SK-N-MC (cell line): ENCODE measurements at regions not wholly inside any gene's neighbourhood (a gene's known extent, or its start where the extent isn't known, plus 50 kb on each side); places are given as distances from the start of the nearest gene placed in this dataset.
A peak's percentile ranks its signal among the peaks of the same experiment; 100 is the strongest.

Experiments
- DNase-seq: peaks from one replicate; pipeline ENCODE4 v3.0.0-alpha.2; 2011; ENCODE audit warnings: low read depth, low spot score
- H3K27ac ChIP-seq: fragments of 200-600 bp; sonication (generic); 2 replicates; pipeline ENCODE4 v1.5.1; 2016; ENCODE audit warnings: mixed run types
- H3K36me3 ChIP-seq: fragments of 200-600 bp; sonication (generic); 2 replicates; pipeline ENCODE4 v1.6.1; 2017; ENCODE audit warnings: antibody characterized with exemption, low read length, mixed read lengths; ENCODE audit not compliant: insufficient read depth
- H3K4me3 ChIP-seq: fragments of 200-600 bp; sonication (generic); 2 replicates; pipeline ENCODE4 v1.5.1; 2016
- H3K9ac ChIP-seq: fragments of 200-600 bp; sonication (generic); 2 replicates; pipeline ENCODE4 v1.8.0; 2017; ENCODE audit warnings: mixed run types, mixed read lengths; ENCODE audit not compliant: insufficient read length
- H3K9me3 ChIP-seq: fragments of 200-600 bp; sonication (generic); 2 replicates; pipeline ENCODE4 v1.6.1; 2017; ENCODE audit warnings: low read depth, mild to moderate bottlenecking, antibody characterized with exemption, low read length, moderate library complexity, mixed read lengths
- EZH2 ChIP-seq: fragments of 200-600 bp; sonication (generic); IDR thresholded peaks from one replicate; pipeline ENCODE4 v1.6.1; 2017; ENCODE audit warnings: antibody characterized with exemption
- FOXP2 ChIP-seq: optimal IDR thresholded peaks from 2 replicates; pipeline ENCODE3; 2011; ENCODE audit warnings: mild to moderate bottlenecking, moderate library complexity; ENCODE audit not compliant: insufficient read depth; ENCODE audit errors: extremely low read length, control extremely low read depth
- POLR2AphosphoS5 ChIP-seq: IDR thresholded peaks from 2 replicates; pipeline ENCODE4 v1.6.1; 2012; ENCODE audit warnings: mild to moderate bottlenecking, low read depth, low read length, borderline replicate concordance

GRCh38 chr5:19172926-19173470 is 815.0 kb downstream of the CDH18 start:
- Histone ChIP-seq H3K4me3 (no peak overlapping the region), H3K36me3 (no peaks in the 10 kb centered on the region), H3K9me3 (no peaks in the 10 kb centered on the region), H3K27ac (no peak overlapping the region), H3K9ac (no peak overlapping the region)
- TF ChIP-seq EZH2 (no peak), POLR2AphosphoS5 (no peak), FOXP2 (no peak)
- no peak for DNase-seq

- no peak overlapping the region for H3K9ac ChIP-seq
- TF ChIP-seq POLR2AphosphoS5, result no peak
- TF ChIP-seq FOXP2, result no peak
- TF ChIP-seq EZH2, result no peak
- H3K4me3 ChIP-seq, result no peak overlapping the region
- H3K9me3 ChIP-seq, result no peaks in the 10 kb centered on the region
- H3K27ac ChIP-seq, result no peak overlapping the region
- no peak for DNase-seq
- H3K36me3 ChIP-seq, result no peaks in the 10 kb centered on the region
Measured at GRCh38 chr5:19175776-19176570, 812.0 kb downstream of the CDH18 start.

GRCh38 chr5:19179571-19179970 is 808.4 kb downstream of the CDH18 start:
- Histone ChIP-seq H3K9me3 (no peaks in the 10 kb centered on the region), H3K9ac (peak overlapping the region; percentile 15), H3K27ac (peak overlapping the region; percentile 64; the same call in 1 of the 2 replicates), H3K4me3 (no peak overlapping the region; the same call in 1 of the 2 replicates), H3K36me3 (no peaks in the 10 kb centered on the region)
- no peak for DNase-seq
- TF ChIP-seq EZH2 (no peak), FOXP2 (no peak), POLR2AphosphoS5 (no peak)

DNA sequence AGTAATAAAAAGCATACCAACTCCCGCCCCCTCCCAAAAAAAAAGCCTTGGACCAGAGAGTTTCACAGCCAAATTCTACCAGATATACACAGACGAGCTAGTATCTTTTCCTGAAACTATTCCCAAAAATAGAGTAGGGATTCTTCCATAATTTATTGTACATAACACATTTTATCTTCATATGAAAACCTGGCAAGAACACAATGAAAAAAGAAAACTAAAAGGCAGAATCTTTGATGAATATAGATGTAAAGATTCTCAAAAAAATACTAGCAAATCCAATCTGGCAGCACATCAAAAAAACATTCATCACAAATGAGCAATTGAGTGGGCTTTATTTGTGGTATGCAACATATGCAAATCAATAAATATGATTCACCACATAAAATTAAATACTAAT is 798.8 kb downstream of the CDH18 start:
- no peak overlapping the region for H3K27ac ChIP-seq
- no peak for TF ChIP-seq FOXP2
- no peak for TF ChIP-seq EZH2
- no peak for TF ChIP-seq POLR2AphosphoS5
- H3K4me3 ChIP-seq, result no peak overlapping the region
- DNase-seq, result no peak
- no peak overlapping the region for H3K9ac ChIP-seq
- H3K36me3 ChIP-seq, result no peaks in the 10 kb centered on the region
- no peaks in the 10 kb centered on the region for H3K9me3 ChIP-seq

- TF ChIP-seq FOXP2 (no peak), EZH2 (no peak), POLR2AphosphoS5 (no peak)
- no peaks in the 10 kb centered on the region for H3K36me3 ChIP-seq
- H3K9me3 ChIP-seq, result no peaks in the 10 kb centered on the region
- H3K9ac ChIP-seq, result no peak overlapping the region
- no peak overlapping the region for H3K27ac ChIP-seq
- no peak overlapping the region for H3K4me3 ChIP-seq
- DNase-seq, result no peak
Measured at GRCh38 chr5:19193631-19194030, 794.4 kb downstream of the CDH18 start.

DNA sequence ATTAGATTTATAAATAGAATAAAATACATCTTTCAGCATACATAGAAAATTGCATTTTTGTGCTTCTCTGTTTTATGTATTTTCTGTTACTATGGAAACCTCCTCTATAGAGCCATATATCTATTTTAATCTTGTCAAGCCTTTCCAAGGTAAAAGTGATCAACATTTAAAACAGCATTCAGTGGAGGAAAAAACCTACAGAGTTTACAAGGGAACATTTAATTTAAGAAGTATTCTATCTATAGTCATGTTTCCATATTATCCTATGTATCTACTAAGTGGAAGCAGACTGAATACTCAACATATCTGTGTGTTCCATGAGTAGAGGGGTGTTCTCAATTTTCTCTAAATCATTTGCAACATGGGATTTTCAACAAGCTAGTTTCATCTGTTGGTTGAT is 791.4 kb downstream of the CDH18 start:
- TF ChIP-seq POLR2AphosphoS5, result no peak
- no peak for TF ChIP-seq FOXP2
- no peak for TF ChIP-seq EZH2
- Histone ChIP-seq H3K9me3 (no peaks in the 10 kb centered on the region), H3K9ac (no peak overlapping the region), H3K27ac (no peak overlapping the region), H3K36me3 (no peaks in the 10 kb centered on the region), H3K4me3 (no peak overlapping the region)
- DNase-seq, result no peak

GRCh38 chr5:19200251-19200650 is 787.7 kb downstream of the CDH18 start:
- Histone ChIP-seq H3K4me3 (no peak overlapping the region), H3K27ac (no peak overlapping the region), H3K9ac (no peak overlapping the region), H3K36me3 (no peaks in the 10 kb centered on the region), H3K9me3 (no peaks in the 10 kb centered on the region)
- TF ChIP-seq FOXP2, result no peak
- no peak for TF ChIP-seq EZH2
- TF ChIP-seq POLR2AphosphoS5, result no peak
- DNase-seq, result no peak

DNA sequence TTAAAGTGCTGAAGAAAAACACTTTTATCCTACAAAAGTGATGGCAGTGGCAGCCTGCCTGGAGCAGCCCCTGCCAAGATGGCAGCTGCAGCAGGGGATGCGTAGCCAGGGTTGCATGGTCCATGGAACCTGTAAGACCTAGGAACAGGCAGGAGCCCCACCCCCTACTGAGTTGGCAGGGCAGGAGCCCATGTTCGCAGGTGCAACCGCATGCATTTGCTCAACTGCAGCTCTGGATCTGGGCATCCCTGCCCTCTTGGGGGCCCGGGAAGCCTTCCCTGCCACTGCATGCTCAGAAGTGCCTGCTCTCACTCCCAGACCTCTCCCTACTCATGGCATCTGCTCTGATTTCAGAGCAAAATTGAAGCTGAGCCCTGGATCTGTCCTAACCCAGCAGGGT is 779.6 kb downstream of the CDH18 start:
- H3K27ac ChIP-seq, result no peak overlapping the region
- H3K4me3 ChIP-seq, result no peak overlapping the region
- no peak overlapping the region for H3K9ac ChIP-seq
- H3K36me3 ChIP-seq, result no peaks in the 10 kb centered on the region
- TF ChIP-seq POLR2AphosphoS5 (no peak), EZH2 (no peak), FOXP2 (no peak)
- DNase-seq, result no peak
- no peaks in the 10 kb centered on the region for H3K9me3 ChIP-seq

DNA sequence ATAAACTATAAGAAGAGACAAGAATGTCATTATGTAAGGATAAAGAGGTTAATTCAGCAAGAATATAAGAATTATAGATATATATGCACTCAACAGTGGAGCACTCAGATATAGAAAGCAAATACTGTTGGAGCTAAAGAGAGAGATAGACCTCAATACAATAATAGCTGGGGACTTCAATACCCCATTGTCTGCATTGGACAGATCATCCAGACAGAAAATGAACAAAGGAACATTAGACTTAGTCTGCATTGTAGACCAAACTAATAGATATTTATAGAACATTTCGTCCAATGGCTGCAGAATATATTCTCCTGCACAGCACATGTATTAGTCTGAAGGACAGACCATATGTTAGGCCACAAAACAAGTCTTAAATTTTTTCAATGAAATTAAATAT is 777.1 kb downstream of the CDH18 start:
- Histone ChIP-seq H3K4me3 (no peak overlapping the region), H3K9me3 (no peaks in the 10 kb centered on the region), H3K36me3 (no peaks in the 10 kb centered on the region), H3K27ac (no peak overlapping the region), H3K9ac (no peak overlapping the region)
- no peak for DNase-seq
- TF ChIP-seq FOXP2 (no peak), EZH2 (no peak), POLR2AphosphoS5 (no peak)

DNA sequence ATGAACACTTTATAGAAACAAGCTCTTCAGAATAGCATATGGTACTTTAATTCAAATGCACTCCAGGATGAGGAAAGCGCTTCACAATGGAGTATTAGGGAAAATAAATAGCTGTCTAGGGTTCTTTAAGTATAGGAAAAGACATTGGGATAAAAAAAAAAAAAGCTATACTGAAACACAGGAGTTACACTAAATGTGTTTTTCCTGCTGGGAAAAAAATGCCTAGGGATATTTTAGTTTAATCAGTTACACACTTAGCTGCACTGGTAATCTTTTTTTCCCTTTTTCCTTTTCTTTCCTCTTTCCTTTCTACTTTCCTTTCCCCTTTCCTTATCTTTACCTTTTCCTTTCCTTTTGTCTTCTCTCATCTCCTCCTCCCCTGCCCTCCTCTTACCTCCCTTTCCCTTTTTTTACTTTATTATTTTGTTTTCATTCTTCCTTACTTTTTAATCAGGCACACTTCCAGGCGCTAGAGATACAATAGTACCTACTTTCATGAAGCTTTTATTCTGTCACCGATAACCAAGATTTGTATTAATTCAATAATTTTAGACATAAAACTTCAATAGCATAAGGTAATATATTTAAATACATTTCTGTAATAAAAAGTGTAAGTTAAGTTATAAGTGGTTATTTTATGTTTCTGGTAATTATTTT is 758.7 kb downstream of the CDH18 start:
- no peak for TF ChIP-seq FOXP2
- TF ChIP-seq EZH2, result no peak
- no peak for TF ChIP-seq POLR2AphosphoS5
- H3K4me3 ChIP-seq, result no peak overlapping the region
- no peak overlapping the region for H3K27ac ChIP-seq
- H3K9ac ChIP-seq, result no peak overlapping the region
- no peaks in the 10 kb centered on the region for H3K9me3 ChIP-seq
- no peaks in the 10 kb centered on the region for H3K36me3 ChIP-seq
- DNase-seq, result no peak
